IMR-90 (cell line): ENCODE measurements at regions not wholly inside any gene's neighbourhood (a gene's known extent, or its start where the extent isn't known, plus 50 kb on each side); places are given as distances from the start of the nearest gene placed in this dataset.
"Not testable (repeated sequence)": the region's sequence is repeated elsewhere in the genome, so short reads cannot be mapped to it uniquely, and the experiment has no call there.

Experiments
- ATAC-seq: fragments of 200-7000 bp; cut with Tn5 transposase; 2 replicates; pipeline ENCODE4 v1.9.1; 2020; ENCODE audit warnings: low read depth, mild to moderate bottlenecking, moderate library complexity
- BruUV-seq: library from RNA; stranded (reverse); fragments of 400-500 nt; replicated peaks from 2 replicates; lab custom pipeline; 2021; lab: Mats Ljungman, UMichigan
- CTCF ChIA-PET: fragments of 300-600 bp; formaldehyde crosslinking; extraction: SDS; loops from one replicate; lab custom pipeline; 2021; ENCODE audit warnings: antibody characterized with exemption; lab: Yijun Ruan, JAX
- POLR2A ChIA-PET: fragments of 300-600 bp; sonication (Branson Sonifier 250); formaldehyde crosslinking; loops from one replicate; lab custom pipeline; 2022; ENCODE audit warnings: antibody characterized with exemption; ENCODE audit not compliant: unreplicated experiment; lab: Charles Lee
- DNase-seq: peaks from one replicate; pipeline ENCODE4 v3.0.0; 2013
- H2AFZ ChIP-seq: replicated peaks from 2 replicates; pipeline ENCODE3; 2013; ENCODE audit warnings: low read length, mild to moderate bottlenecking; ENCODE audit not compliant: poor library complexity
- H2AK5ac ChIP-seq: 2 replicates; pipeline ENCODE4 v1.6.1; 2013; ENCODE audit warnings: low read depth, low read length, inconsistent platforms
- H2AK9ac ChIP-seq: replicated peaks from 2 replicates; pipeline ENCODE3; 2013; ENCODE audit warnings: mild to moderate bottlenecking, low read depth, low read length, moderate library complexity; ENCODE audit not compliant: poor library complexity
- H2BK120ac ChIP-seq: 2 replicates; pipeline ENCODE4 v1.6.1; 2013; ENCODE audit warnings: low read depth, low read length, inconsistent platforms
- H2BK15ac ChIP-seq: 3 replicates; pipeline ENCODE4 v1.6.1; 2013; ENCODE audit warnings: low read depth, low read length, inconsistent platforms
- H2BK20ac ChIP-seq: 2 replicates; pipeline ENCODE4 v1.6.1; 2013; ENCODE audit warnings: low read depth, mild to moderate bottlenecking, inconsistent platforms, low read length, moderate library complexity
- H2BK5ac ChIP-seq: 2 replicates; pipeline ENCODE4 v1.6.1; 2013; ENCODE audit warnings: mild to moderate bottlenecking, low read depth, low read length, inconsistent platforms; ENCODE audit not compliant: poor library complexity, severe bottlenecking
- H3K14ac ChIP-seq: replicated peaks from 2 replicates; pipeline ENCODE4 v1.6.1; 2013; ENCODE audit warnings: low read depth, low read length, inconsistent platforms
- H3K18ac ChIP-seq: 2 replicates; pipeline ENCODE4 v1.6.1; 2013; ENCODE audit warnings: low read depth, low read length, control low read depth
- H3K23ac ChIP-seq: 2 replicates; pipeline ENCODE4 v1.6.1; 2013; ENCODE audit warnings: low read depth, low read length, inconsistent platforms
- H3K27ac ChIP-seq: 2 replicates; pipeline ENCODE4 v1.5.1; 2013; ENCODE audit warnings: mild to moderate bottlenecking, control low read depth, low read length; ENCODE audit not compliant: insufficient read depth
- H3K27me3 ChIP-seq: 2 replicates; pipeline ENCODE4 v1.6.1; 2013; ENCODE audit warnings: low read length; ENCODE audit not compliant: control insufficient read depth, insufficient read depth
- H3K36me3 ChIP-seq: 2 replicates; pipeline ENCODE4 v1.6.1; 2013; ENCODE audit warnings: low read length, mixed read lengths; ENCODE audit not compliant: control insufficient read depth, insufficient read depth
- H3K4ac ChIP-seq: 2 replicates; pipeline ENCODE4 v1.6.1; 2013; ENCODE audit warnings: low read depth, low read length, inconsistent platforms
- H3K4me1 ChIP-seq: 2 replicates; pipeline ENCODE4 v1.6.1; 2013; ENCODE audit warnings: low read length, mixed read lengths; ENCODE audit not compliant: control insufficient read depth, insufficient read depth
- H3K4me2 ChIP-seq: 2 replicates; pipeline ENCODE4 v1.6.1; 2013; ENCODE audit warnings: low read depth, mild to moderate bottlenecking, control low read depth, low read length, moderate library complexity
- H3K4me3 ChIP-seq: 2 replicates; pipeline ENCODE4 v1.5.1; 2013; ENCODE audit warnings: low read depth, mild to moderate bottlenecking, control low read depth, low read length, moderate library complexity; ENCODE audit not compliant: insufficient read depth
- H3K56ac ChIP-seq: 2 replicates; pipeline ENCODE4 v1.6.1; 2013; ENCODE audit warnings: low read length, inconsistent platforms; ENCODE audit not compliant: insufficient read depth; ENCODE audit errors: extremely low read depth
- H3K79me1 ChIP-seq, 2 experiments: 2 replicates each; pipeline ENCODE4 v1.6.1; 2013; ENCODE audit warnings: low read length in 2 of 2, inconsistent platforms in 1 of 2, low read depth in 1 of 2
- H3K9ac ChIP-seq: 2 replicates; pipeline ENCODE4 v1.6.1; 2013; ENCODE audit warnings: low read depth, low read length, control low read depth
- H3K9me1 ChIP-seq: 2 replicates; pipeline ENCODE4 v1.6.1; 2013; ENCODE audit warnings: low read length, inconsistent platforms; ENCODE audit not compliant: insufficient read depth
- H3K9me3 ChIP-seq: 2 replicates; pipeline ENCODE4 v1.6.1; 2013; ENCODE audit warnings: low read length; ENCODE audit not compliant: control insufficient read depth, insufficient read depth
- H4K20me1 ChIP-seq: 2 replicates; pipeline ENCODE4 v1.6.1; 2013; ENCODE audit warnings: low read length, inconsistent platforms; ENCODE audit not compliant: insufficient read depth
- H4K5ac ChIP-seq: 2 replicates; pipeline ENCODE4 v1.6.1; 2013; ENCODE audit warnings: mild to moderate bottlenecking, low read depth, low read length, control low read depth
- H4K8ac ChIP-seq, 2 experiments: 2 replicates each; pipeline ENCODE4 v1.6.1; 2013; ENCODE audit warnings: low read depth in 2 of 2, low read length in 2 of 2, control low read depth in 1 of 2, inconsistent platforms in 1 of 2
- H4K91ac ChIP-seq: 2 replicates; pipeline ENCODE4 v1.6.1; 2013; ENCODE audit warnings: low read depth, low read length, inconsistent platforms; ENCODE audit not compliant: insufficient read depth
- RCOR1 ChIP-seq: IDR thresholded peaks from 2 replicates; pipeline ENCODE4 v1.6.1; 2012; ENCODE audit warnings: mild to moderate bottlenecking, low read length, improper control_type of control experiment; ENCODE audit not compliant: insufficient replicate concordance
- WGBS, 2 experiments: methylation state at CpG; one replicate each; pipeline versions ENCODE4 v1.1.5 to v1.1.7; 2013; ENCODE audit warnings: missing lambda C conversion rate in 2 of 2; ENCODE audit not compliant: insufficient read length in 1 of 2; ENCODE audit errors: extremely low coverage in 2 of 2; 5-methylcytosine and 5-hydroxymethylcytosine counted together
- dilution Hi-C: fragments of 300-500 bp; cut with HindIII; formaldehyde crosslinking; loops from one replicate; pipeline ENCODE4 v1.14.3; 2018; ENCODE audit warnings: low sequenced_read_pairs; ENCODE audit not compliant: unreplicated experiment
- in situ Hi-C: fragments of 300-500 bp; cut with MboI; formaldehyde crosslinking; loops from 3 replicates; pipeline ENCODE4 v1.14.3; 2019; ENCODE audit warnings: low sequenced_read_pairs, inconsistent platforms, mixed read lengths
- intact Hi-C: fragments of 100-400 bp; cut with micrococcal nuclease; formaldehyde crosslinking; loops from 2 replicates; pipeline ENCODE4 v1.10.0; 2022
- TF ChIP-seq, protein P1 (sequence below): fragments of 150-350 bp; IDR thresholded peaks from 2 replicates; pipeline ENCODE4 v1.6.1; 2017; ENCODE audit warnings: mild to moderate bottlenecking, antibody characterized with exemption, low read length, low read depth

DNA sequence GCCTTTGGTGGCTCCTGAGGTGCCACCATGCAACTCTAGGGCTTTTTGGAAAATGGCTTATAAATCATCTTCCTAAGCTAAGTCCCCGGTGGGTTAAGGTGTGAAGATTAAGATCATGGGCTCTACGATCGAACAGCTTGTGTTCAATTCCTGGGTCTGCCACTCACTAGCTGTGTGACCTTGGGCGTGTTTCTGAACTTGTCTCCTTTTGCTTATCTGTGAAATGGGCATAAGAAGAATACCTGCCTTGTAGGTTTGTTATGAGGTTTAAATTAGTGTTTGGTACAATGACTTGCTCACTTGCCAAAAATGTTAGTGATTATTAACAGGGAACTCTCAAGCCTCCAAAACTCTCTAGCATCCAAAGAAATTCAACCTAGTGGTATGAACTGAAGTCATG lies 119.2 kb upstream of the PITX1 start:
- no peak for DNase-seq
- Histone ChIP-seq H3K23ac (no peak overlapping the region), H3K14ac (no peak overlapping the region), H2BK5ac (no peak overlapping the region), H2BK20ac (no peak overlapping the region), H3K79me1 (no peaks in the 10 kb centered on the region), H3K4me2 (no peak overlapping the region), H3K36me3 (no peaks in the 10 kb centered on the region), H3K9me3 (peaks cover 5% of the 10 kb centered on the region; the same call in 1 of the 2 replicates), H4K8ac (no peak overlapping the region), H2BK15ac (no peak overlapping the region), H4K91ac (no peak overlapping the region), H4K20me1 (no peaks in the 10 kb centered on the region), H3K18ac (no peak overlapping the region), H2AFZ (no peak overlapping the region), H4K5ac (no peak overlapping the region), H3K4me1 (peaks cover 6% of the 10 kb centered on the region; the same call in 1 of the 2 replicates), H3K4me3 (no peak overlapping the region), H3K4ac (no peak overlapping the region), H3K9ac (no peak overlapping the region), H2AK5ac (no peak overlapping the region), H2AK9ac (no peak overlapping the region), H3K27me3 (no peaks in the 10 kb centered on the region), H2BK120ac (no peak overlapping the region), H3K56ac (no peak overlapping the region), H3K9me1 (no peaks in the 10 kb centered on the region), H3K27ac (no peak overlapping the region)
- in situ Hi-C loops (no loop called here), intact Hi-C loops (no loop called here), dilution Hi-C loops (no loop called here)
- TF ChIP-seq, protein P1, sequence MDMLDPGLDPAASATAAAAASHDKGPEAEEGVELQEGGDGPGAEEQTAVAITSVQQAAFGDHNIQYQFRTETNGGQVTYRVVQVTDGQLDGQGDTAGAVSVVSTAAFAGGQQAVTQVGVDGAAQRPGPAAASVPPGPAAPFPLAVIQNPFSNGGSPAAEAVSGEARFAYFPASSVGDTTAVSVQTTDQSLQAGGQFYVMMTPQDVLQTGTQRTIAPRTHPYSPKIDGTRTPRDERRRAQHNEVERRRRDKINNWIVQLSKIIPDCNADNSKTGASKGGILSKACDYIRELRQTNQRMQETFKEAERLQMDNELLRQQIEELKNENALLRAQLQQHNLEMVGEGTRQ = no peak
- no peak for TF ChIP-seq RCOR1
- WGBS, 2 experiments = no CpG with 5 or more reads among the region's 4 CpGs
- CTCF ChIA-PET = no interaction called here
- no peak for ATAC-seq
- POLR2A ChIA-PET = no interaction called here
- no TSS peak for BruUV-seq

DNA sequence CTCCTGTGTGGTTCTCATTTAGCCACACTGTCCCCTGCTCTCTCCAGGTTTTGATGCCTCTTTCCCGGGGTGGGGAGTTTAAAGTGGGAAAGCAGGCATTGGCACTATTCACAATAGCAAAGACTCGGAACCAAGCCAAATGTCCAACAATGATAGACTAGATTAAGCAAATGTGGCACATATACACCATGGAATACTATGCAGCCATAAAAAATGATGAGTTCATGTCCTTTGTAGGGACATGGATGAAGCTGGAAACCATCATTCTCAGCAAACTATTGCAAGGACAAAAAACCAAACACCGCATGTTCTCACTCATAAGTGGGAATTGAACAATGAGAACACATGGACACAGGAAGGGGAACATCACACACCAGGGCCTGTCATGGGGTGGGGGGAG lies 117.6 kb upstream of the PITX1 start:
- H4K5ac ChIP-seq, H3K9ac ChIP-seq, POLR2A ChIA-PET, H3K79me1 ChIP-seq, H3K4me2 ChIP-seq, H2BK20ac ChIP-seq, H3K27ac ChIP-seq, H3K9me3 ChIP-seq, H3K23ac ChIP-seq, H3K4me3 ChIP-seq, intact Hi-C loops, H2AK9ac ChIP-seq, ATAC-seq, dilution Hi-C loops, H2BK5ac ChIP-seq, H4K91ac ChIP-seq, H3K27me3 ChIP-seq, CTCF ChIA-PET, H2BK120ac ChIP-seq, H2AFZ ChIP-seq, H4K8ac ChIP-seq, BruUV-seq, H3K36me3 ChIP-seq, H4K20me1 ChIP-seq, DNase-seq, H3K9me1 ChIP-seq, H3K18ac ChIP-seq, H3K4ac ChIP-seq, H2BK15ac ChIP-seq, H3K4me1 ChIP-seq, H2AK5ac ChIP-seq, in situ Hi-C loops, H3K56ac ChIP-seq: not testable (repeated sequence)
- WGBS, 2 experiments = no CpG with 5 or more reads among the region's 3 CpGs
- 0 out of 2 replicates have a peak overlapping the region, but pooled peaks have one; percentile 17 for H3K14ac ChIP-seq
